NCI-H524 treated with DMSO at 0.1 percent for 48 hours (cell line): ENCODE measurements at regions not wholly inside any gene's neighbourhood (a gene's known extent, or its start where the extent isn't known, plus 50 kb on each side); places are given as distances from the start of the nearest gene placed in this dataset.
"Not testable (repeated sequence)": the region's sequence is repeated elsewhere in the genome, so short reads cannot be mapped to it uniquely, and the experiment has no call there.

ENCODE experiments used
- DNase-seq: peaks from one replicate; lab custom pipeline; 2025; lab: John Stamatoyannopoulos, UW

GRCh38 chr5:120817044-120817985 is 353.2 kb downstream of the PRR16 start:
- DNase-seq: no peak

- no peak for DNase-seq
These were observed 354.0 kb downstream of the PRR16 start for GRCh38 chr5:120818128-120818527.

- DNase-seq: no peak
These were observed 359.2 kb downstream of the PRR16 start for GRCh38 chr5:120823328-120823727.

- DNase-seq: not testable (repeated sequence)
These were observed 367.5 kb downstream of the PRR16 start for GRCh38 chr5:120831646-120832045.

GRCh38 chr5:120841830-120842229 is 377.7 kb downstream of the PRR16 start:
- DNase-seq: no peak

GRCh38 chr5:120843390-120843980 is 379.4 kb downstream of the PRR16 start:
- DNase-seq: no peak

- no peak for DNase-seq
These were observed 384.8 kb downstream of the PRR16 start for GRCh38 chr5:120848883-120849282.

- DNase-seq: no peak
These were observed 388.2 kb downstream of the PRR16 start for GRCh38 chr5:120852222-120852860.

GRCh38 chr5:120866997-120867396 is 402.9 kb downstream of the PRR16 start:
- DNase-seq: no peak

GRCh38 chr5:120869831-120870230 is 405.7 kb downstream of the PRR16 start:
- no peak for DNase-seq

- DNase-seq: no peak
These were observed 408.2 kb downstream of the PRR16 start for GRCh38 chr5:120872297-120872696.

GRCh38 chr5:120873083-120873482 is 409.0 kb downstream of the PRR16 start:
- DNase-seq: no peak

- no peak for DNase-seq
These were observed 410.2 kb downstream of the PRR16 start for GRCh38 chr5:120874081-120874862.

GRCh38 chr5:120882038-120882775 is 418.1 kb downstream of the PRR16 start:
- DNase-seq: no peak

GRCh38 chr5:120886351-120886860 is 422.3 kb downstream of the PRR16 start:
- no peak for DNase-seq

- peak; percentile 80 for DNase-seq
These were observed 431.6 kb downstream of the PRR16 start for GRCh38 chr5:120895660-120896059.

GRCh38 chr5:120901199-120901598 is 437.1 kb downstream of the PRR16 start:
- DNase-seq: no peak

GRCh38 chr5:120907953-120908352 is 443.9 kb downstream of the PRR16 start:
- no peak for DNase-seq

GRCh38 chr5:120910629-120911028 is 446.5 kb downstream of the PRR16 start:
- no peak for DNase-seq

- DNase-seq: no peak
These were observed 449.3 kb downstream of the PRR16 start for GRCh38 chr5:120913396-120913795.

GRCh38 chr5:120917214-120917758 is 453.2 kb downstream of the PRR16 start:
- DNase-seq: no peak
